NCI-H1048 (cell line): ENCODE measurements at regions not wholly inside any gene's neighbourhood (a gene's known extent, or its start where the extent isn't known, plus 50 kb on each side); places are given as distances from the start of the nearest gene placed in this dataset.
"Not testable (repeated sequence)": the region's sequence is repeated elsewhere in the genome, so short reads cannot be mapped to it uniquely, and the experiment has no call there.

Experiments used
- DNase-seq: peaks from one replicate; lab custom pipeline; 2025; lab: John Stamatoyannopoulos, UW

DNA sequence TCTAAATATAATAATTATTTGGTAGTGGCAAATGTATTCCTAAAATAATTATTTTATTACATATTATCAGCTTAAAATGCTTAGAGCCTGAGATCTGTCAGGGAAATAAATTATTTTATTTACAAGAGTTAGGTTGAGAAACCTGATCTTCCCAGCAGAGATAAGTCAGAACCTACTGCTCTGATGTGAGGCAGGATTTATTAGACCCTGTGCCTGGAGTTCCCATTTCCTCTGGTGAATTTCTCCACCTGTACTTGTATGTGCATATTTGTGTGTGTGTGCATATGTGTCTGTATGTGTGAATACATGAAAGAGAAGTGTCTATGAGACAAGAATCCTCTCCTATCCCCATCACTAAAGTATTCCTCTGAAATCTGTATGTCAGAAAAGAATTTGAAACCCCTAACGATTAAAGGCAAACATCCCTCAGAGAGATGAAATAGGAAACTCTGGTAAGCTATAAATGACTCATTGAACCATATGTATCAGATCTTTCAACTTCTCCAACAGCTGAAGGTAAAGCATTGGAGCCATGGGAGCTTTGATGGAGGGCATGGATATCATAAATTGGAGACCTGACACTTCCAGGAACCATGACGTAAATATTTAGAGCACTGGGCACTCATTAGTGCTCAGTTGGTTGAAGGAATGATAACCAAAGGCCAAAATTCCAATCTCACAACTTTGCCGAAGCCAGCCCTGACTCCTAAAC is 190.9 kb downstream of the XPNPEP1 start:
- no peak for DNase-seq

GRCh38 chr10:109729895-109730294 is 193.4 kb downstream of the XPNPEP1 start:
- DNase-seq = not testable (repeated sequence)

DNA sequence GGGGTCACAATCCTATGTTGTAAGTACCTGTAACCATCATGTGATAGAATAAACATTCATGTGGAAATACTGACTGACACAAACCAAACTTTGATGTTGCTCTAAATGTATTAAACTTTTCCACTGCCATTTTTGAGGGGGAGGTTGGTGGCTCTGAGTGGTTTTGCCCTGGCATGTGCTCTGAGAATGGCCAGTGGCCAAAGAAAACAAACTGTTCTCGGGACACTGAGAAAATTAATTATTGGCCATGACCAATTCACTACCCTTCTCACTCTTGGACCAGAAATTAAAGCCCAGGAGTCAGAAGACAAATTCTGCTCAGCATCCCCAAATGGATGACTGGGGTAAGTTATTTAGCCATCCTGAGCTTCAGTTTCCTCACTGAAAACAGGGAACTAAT is 195.9 kb downstream of the XPNPEP1 start:
- no peak for DNase-seq

DNA sequence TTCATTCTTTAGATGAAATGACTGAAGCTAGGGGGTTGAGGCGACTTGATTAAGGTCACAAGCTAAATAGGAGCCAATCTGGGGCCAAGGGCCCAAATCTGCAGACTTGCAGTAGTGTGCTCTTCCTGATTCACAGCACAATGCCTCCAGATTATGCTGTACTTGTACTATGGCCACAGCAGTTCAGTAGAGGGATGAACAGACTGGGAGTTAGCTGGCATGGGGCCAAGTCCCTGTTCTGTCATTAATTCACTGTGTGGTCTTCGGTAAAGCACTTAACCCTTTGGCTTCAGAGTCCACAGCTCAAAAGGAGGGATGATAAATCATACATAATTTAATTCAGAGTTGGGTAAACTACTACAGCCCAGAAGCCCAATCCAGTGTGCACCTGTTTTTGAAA is 196.8 kb downstream of the XPNPEP1 start:
- DNase-seq = no peak

DNA sequence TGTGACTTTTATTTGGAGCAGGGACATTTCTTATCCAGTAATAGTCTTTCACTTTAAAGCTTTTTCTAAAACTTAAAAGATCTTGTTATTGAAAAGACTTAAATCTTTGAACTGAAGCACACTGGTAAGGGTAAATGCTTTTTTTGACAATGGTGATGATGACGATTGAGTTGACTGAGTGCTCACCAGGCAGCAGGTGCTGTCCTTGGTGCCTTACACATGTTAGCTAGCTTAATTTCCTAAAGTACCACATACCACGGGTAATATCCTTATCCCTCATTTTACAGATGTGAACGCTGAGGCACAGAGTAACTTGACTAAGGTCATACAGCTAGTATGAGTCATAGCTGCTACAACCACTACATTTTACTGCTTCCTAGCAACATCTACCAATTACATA is 200.0 kb downstream of the XPNPEP1 start:
- DNase-seq = no peak

DNA sequence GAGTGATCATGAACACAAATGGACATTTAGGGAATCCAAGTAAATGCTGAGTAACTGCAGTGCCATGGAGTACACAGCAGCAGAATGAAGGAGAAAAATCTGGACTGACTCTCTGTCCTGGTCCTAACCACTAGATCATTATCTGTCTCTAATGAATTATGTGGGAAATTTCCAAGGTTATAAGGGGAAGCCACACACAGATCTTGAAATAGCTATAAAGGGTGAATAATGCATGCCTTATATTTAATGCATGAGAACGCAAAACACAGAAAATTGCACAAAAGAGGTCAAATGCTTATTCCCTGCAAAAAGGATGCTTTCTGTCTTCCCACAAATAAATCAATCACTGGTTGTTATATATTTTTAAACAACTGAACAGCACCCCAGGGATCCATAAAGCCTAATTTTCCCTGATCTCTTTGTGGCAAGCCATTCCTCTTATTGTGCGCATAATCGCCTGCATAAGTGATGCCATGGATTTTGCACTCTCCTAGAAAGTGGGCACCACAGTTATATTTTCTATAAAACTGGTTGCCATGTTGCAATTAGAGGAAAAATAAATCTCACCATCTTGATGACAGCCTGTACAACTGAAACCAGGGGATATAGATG is 201.8 kb downstream of the XPNPEP1 start:
- no peak for DNase-seq

DNA sequence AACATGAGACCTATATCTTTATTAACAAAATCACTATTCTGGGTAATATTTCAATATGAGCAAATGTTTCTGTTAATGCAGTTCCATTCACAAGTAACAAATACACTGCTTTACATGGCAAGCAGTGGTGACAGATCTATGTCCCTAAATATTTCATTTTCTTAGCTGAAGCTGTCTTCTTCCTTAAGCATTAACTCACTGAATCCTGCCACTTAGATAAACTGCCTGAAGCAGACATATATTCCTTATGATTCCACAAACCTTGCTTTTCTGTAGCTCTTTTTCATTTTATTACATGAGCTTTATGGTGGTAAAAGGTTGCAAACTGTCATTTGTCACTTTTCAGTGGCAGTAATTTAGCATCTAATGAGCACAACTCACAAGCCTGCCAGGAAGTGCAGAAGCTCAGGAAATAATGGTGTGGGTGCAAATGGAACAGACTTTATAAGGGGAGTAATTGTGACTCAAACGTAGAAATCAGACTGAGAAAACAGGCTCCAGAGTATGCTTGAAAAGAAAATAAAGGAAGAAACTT is 217.2 kb downstream of the XPNPEP1 start:
- no peak for DNase-seq

GRCh38 chr10:109701633-109702215 is 221.6 kb downstream of the XPNPEP1 start:
- no peak for DNase-seq

DNA sequence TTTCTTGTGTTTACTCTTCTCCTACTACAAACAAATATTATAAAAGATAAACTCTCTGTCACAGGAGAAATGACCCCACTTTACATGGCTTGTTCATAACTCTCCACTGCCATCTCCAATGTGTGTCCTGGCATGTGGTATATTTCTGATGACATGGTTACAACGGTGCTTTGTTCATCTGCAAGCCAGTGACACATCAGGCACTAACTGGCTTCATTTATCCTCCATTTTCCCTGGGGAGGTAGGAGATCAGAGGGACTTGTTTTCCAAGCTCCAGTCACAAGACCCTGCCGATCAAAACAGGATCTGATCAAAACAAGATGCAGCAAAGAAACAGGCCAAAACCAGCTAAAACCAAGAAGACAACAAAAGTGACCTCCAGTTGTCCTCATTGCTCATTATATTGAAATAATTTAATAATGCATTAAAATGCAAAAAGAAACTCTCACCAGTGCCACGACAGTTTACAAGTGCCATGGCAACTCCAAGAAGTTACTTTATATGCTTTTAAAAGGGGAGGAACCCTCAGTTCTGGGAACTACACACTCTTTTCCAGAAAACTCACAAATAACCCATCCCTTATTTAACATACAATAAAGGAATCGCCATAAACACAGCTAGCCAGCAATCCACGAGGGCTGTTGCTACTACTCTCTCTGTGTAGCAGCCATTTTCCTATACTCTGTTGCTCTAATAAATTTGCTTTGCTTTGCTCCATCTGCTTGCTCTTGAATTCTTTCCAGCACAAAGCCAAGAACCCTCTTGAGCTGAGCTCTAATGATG is 224.2 kb downstream of the XPNPEP1 start:
- no peak for DNase-seq

DNA sequence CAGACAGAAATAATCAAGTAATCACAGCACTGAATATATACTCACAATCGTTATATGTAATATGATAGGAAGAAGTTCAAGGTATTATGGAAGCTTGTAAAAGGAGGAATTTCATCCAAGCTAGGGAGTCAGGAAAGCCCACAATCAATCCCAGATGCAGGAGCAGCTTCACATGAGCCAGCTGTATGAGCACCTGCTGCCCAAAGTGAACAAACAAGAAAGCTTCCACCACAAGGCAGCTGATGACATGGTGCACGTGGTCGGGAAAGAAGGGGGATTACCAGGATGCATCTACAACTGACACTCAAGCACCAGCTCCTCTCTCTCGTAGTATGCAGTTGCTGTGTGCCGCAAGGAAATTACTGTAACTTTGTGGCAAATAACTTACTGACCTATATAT is 225.2 kb downstream of the XPNPEP1 start:
- DNase-seq = no peak

GRCh38 chr10:109696981-109697775 is 226.1 kb downstream of the XPNPEP1 start:
- no peak for DNase-seq

- DNase-seq = no peak
These were observed 226.8 kb downstream of the XPNPEP1 start for GRCh38 chr10:109696462-109696861.

- no peak for DNase-seq
These were observed 227.3 kb downstream of the XPNPEP1 start for GRCh38 chr10:109695988-109696387.

GRCh38 chr10:109689785-109690184 is 233.5 kb downstream of the XPNPEP1 start:
- no peak for DNase-seq

DNA sequence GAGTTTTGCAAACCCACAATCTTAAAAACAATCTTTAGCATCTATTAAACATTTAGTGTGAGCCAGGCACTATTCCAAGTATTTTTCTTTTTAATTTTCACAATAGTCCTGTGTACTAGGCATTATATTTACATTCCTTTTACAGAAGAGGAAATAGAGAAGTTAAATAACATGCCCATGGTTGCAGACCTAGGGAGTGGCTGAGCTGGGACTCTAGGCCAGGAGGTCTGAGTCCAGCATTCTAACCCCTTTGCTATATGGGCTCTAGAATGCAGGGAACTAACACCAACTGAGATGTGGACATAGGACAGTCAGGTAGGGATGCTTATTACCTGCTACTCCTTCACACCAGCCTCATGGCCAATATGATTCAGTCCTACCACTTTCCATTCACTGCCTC is 243.8 kb downstream of the XPNPEP1 start:
- DNase-seq = no peak

GRCh38 chr10:109678857-109679256 is 244.5 kb downstream of the XPNPEP1 start:
- no peak for DNase-seq

DNA sequence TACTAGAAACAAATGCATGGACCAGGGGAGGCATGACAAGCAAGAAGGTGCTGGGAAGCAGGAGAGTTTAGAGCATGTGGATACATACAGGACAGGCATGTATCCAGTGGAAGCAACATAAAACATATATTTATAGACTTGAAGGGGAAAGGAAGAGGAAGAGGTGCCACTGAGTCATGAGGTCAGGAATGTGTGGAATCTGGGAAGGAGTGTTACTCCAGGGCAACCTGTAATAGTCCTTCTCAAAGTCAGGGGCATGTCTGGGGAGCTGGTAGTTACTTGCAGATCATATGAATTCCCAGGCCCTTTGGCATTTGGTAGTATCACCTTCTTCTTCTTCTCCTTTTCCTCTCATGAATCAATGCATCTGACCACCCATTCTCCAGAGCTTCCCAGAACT is 246.6 kb downstream of the XPNPEP1 start:
- no peak for DNase-seq

GRCh38 chr10:109668703-109669102 is 254.6 kb downstream of the XPNPEP1 start:
- no peak for DNase-seq

GRCh38 chr10:109668154-109668665 is 255.1 kb downstream of the XPNPEP1 start:
- DNase-seq = no peak

DNA sequence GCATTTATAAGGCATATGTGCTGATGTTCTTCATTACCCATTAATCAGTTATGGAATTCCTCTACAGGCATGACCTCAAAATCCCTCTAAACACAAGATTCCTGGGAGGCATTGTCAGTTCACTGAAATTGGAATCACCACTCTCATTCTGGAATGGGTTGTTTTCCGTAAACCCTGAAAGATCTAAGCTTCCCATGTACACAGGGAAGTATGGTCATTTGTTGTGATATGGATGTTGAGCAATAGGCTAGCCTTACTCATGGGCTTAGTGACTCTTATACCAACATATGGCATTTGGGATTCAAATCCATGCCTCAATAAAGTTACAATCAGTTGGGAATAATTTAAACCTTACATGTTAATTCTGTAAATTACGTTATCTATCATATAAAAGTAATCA is 258.0 kb downstream of the XPNPEP1 start:
- no peak for DNase-seq

GRCh38 chr10:109664554-109664953 is 258.8 kb downstream of the XPNPEP1 start:
- DNase-seq = no peak
